Parathyroid adenoma (tissue), 2 donors: ENCODE measurements at regions not wholly inside any gene's neighbourhood (a gene's known extent, or its start where the extent isn't known, plus 50 kb on each side); places are given as distances from the start of the nearest gene placed in this dataset.

Experiments used
- H2AFZ ChIP-seq: fragments of 300-600 bp; sonication (generic); one replicate; pipeline ENCODE4 v1.7.0; 2017; ENCODE audit warnings: antibody characterized with exemption, mild to moderate bottlenecking
- H3K27ac ChIP-seq: fragments of 300-600 bp; sonication (generic); one replicate; pipeline ENCODE4 v1.7.0; 2017
- H3K27me3 ChIP-seq: fragments of 300-600 bp; sonication (generic); one replicate; pipeline ENCODE4 v1.7.0; 2017; ENCODE audit warnings: low read length; ENCODE audit not compliant: control insufficient read depth, insufficient read depth
- H3K36me3 ChIP-seq: fragments of 300-600 bp; sonication (generic); one replicate; pipeline ENCODE4 v1.7.0; 2017; ENCODE audit warnings: low read length; ENCODE audit not compliant: control insufficient read depth, insufficient read depth
- H3K4me1 ChIP-seq: fragments of 300-600 bp; sonication (generic); one replicate; pipeline ENCODE4 v1.7.0; 2017; ENCODE audit warnings: control low read depth
- H3K4me2 ChIP-seq: fragments of 300-600 bp; sonication (generic); one replicate; pipeline ENCODE4 v1.7.0; 2017; ENCODE audit warnings: low read length
- H3K4me3 ChIP-seq: fragments of 300-600 bp; sonication (generic); one replicate; pipeline ENCODE4 v1.7.0; 2017; ENCODE audit warnings: low read depth, low read length
- H3K79me2 ChIP-seq: fragments of 300-600 bp; sonication (generic); one replicate; pipeline ENCODE4 v1.7.0; 2017; ENCODE audit warnings: control low read depth
- H3K9ac ChIP-seq: fragments of 300-600 bp; sonication (generic); one replicate; pipeline ENCODE4 v1.7.0; 2017; ENCODE audit warnings: mild to moderate bottlenecking
- H3K9me3 ChIP-seq: fragments of 300-600 bp; sonication (generic); one replicate; pipeline ENCODE4 v1.7.0; 2017; ENCODE audit warnings: low read length; ENCODE audit not compliant: control insufficient read depth
- TF ChIP-seq, protein P1 (sequence below): fragments of 300-600 bp; sonication (generic); IDR thresholded peaks from one replicate; pipeline ENCODE4 v1.7.0; 2017; ENCODE audit warnings: antibody characterized with exemption, mild to moderate bottlenecking
- donor health status: primary hyperparathyroidism.

DNA sequence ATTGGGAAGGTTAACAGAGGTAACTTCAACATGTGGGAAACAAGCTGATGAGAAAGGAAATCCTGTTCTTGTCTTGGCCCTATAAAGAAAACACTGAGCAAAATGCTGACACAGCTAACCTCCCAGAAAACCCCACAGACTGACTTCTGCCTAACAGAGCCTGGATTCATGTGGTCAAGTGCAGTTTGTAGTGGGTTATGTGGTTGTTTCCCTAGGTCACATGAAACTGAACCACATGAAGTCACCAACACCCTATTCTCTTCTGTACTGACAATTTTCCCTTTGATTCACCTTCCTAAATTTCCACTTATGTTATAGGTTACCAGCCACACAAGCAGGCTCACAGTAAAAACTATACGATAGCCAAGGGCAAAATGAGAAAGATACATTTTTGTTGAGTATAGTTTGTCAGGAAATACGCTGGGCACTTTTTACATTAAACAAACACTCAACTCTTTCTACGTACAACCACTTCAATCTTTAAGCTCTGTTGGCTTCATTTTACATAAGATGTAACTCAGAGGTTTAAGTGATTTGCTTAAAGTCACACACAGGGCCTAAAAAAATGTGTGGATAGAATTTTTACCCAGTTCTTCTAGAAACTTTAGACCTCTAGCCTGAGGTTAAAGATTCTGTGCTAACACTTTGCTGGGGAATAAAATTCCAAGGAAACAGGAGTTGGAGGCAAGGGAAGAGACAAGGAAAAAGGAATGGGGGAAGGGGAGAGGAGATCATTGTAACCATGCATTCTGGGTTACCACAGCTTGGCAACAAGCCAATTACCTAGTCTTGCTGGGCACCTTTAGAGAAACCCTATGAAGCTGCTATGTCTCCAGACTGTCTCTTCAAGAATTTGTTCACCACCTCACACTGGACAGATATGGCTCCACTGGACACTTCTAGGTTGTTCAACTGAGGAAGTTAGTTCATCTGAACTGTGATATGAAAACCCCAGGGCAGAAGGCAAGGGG lies 601.6 kb upstream of the USP24 start:
- no peak overlapping the region for H2AFZ ChIP-seq
- peak overlapping the region; percentile 18 for H3K4me2 ChIP-seq
- H3K27me3 ChIP-seq, result no peaks in the 10 kb centered on the region
- no peak overlapping the region for H3K4me3 ChIP-seq
- TF ChIP-seq, protein P1, sequence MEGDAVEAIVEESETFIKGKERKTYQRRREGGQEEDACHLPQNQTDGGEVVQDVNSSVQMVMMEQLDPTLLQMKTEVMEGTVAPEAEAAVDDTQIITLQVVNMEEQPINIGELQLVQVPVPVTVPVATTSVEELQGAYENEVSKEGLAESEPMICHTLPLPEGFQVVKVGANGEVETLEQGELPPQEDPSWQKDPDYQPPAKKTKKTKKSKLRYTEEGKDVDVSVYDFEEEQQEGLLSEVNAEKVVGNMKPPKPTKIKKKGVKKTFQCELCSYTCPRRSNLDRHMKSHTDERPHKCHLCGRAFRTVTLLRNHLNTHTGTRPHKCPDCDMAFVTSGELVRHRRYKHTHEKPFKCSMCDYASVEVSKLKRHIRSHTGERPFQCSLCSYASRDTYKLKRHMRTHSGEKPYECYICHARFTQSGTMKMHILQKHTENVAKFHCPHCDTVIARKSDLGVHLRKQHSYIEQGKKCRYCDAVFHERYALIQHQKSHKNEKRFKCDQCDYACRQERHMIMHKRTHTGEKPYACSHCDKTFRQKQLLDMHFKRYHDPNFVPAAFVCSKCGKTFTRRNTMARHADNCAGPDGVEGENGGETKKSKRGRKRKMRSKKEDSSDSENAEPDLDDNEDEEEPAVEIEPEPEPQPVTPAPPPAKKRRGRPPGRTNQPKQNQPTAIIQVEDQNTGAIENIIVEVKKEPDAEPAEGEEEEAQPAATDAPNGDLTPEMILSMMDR, result no peak
- no peaks in the 10 kb centered on the region for H3K36me3 ChIP-seq
- no peaks in the 10 kb centered on the region for H3K9me3 ChIP-seq
- H3K4me1 ChIP-seq, result peaks cover 29% of the 10 kb centered on the region
- no peak overlapping the region for H3K27ac ChIP-seq
- no peaks in the 10 kb centered on the region for H3K79me2 ChIP-seq
- no peak overlapping the region for H3K9ac ChIP-seq

DNA sequence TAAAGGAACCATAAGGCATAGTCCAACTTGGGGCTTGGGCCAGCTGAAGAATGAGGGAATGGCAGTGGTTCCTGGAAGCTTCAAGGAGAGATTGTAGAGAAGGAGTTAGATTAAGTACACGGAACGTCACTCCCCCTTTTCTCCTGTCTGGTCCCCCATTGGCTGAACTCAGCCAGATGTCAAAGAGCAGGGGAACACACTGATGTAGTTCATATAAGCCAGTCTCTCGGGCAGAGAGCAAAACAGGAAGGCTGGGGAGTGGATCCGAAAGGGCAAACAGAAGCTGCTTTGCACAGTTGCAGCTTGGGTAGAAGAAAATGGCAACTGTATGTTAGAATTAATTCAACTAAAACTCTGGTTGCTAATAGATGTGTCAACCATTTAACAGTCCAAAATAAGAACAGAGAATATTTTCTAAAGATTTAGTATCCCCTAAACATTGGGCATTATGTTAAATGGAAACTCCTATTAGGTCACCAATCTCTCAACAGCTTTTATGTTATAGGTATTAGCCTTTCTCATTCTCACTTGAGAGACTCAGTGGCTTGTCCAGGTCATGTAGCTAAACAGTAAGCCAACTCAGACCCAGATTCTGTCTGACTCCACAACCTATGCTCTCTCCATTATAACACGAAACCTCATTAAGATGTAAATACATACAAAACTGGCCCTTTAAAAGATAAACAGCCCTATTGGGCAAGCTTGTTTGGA lies 600.7 kb upstream of the USP24 start:
- Histone ChIP-seq H3K36me3 (no peaks in the 10 kb centered on the region), H3K4me2 (peak overlapping the region; percentile 18), H3K4me3 (no peak overlapping the region), H2AFZ (no peak overlapping the region), H3K9ac (no peak overlapping the region), H3K4me1 (peaks cover 25% of the 10 kb centered on the region), H3K79me2 (no peaks in the 10 kb centered on the region), H3K9me3 (no peaks in the 10 kb centered on the region), H3K27me3 (no peaks in the 10 kb centered on the region), H3K27ac (no peak overlapping the region)
- TF ChIP-seq, protein P1, result no peak

DNA sequence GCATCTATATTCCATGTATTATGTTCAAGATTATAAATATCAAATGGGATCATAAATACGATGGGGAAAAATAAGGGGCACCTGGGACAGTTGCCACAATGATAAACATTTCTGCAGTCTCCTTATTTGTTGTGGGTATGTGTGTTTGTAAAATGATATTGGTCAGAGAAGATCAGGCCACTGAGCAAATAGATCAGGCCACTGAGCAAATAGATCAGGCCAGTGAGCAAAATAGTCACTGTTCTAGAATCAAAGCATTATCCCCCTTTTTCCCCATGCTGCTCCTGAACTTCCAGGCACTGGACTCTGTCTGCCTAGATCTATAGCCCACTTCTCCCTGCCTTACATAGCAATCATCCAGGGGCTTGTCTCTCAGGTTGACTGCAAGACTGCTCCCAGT lies 599.8 kb upstream of the USP24 start:
- Histone ChIP-seq H3K27ac (peak overlapping the region; percentile 1), H3K4me3 (no peak overlapping the region), H3K9me3 (no peaks in the 10 kb centered on the region), H2AFZ (no peak overlapping the region), H3K4me2 (no peak overlapping the region), H3K9ac (no peak overlapping the region), H3K36me3 (no peaks in the 10 kb centered on the region), H3K4me1 (peaks cover 25% of the 10 kb centered on the region), H3K79me2 (no peaks in the 10 kb centered on the region), H3K27me3 (no peaks in the 10 kb centered on the region)
- TF ChIP-seq, protein P1, result no peak

DNA sequence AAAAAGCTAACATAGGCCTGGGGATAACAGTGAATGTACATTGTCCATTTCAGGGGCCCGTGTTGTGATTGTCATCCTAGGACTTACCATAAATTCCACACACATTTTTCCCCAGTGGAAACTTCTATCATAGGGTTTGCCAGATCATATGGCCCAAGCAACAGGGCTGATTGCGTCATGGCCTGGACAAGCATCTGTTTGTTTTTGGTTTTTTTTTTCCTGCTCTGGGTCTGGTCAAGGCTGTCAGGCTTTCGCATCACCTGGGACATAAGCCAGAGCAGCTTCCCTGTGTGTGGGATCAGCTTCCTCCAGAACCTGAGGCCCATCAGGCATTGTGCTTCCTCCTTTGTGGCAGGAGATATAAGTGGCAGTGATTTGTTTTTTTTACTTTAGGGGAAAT lies 598.5 kb upstream of the USP24 start:
- Histone ChIP-seq H3K79me2 (no peaks in the 10 kb centered on the region), H3K4me3 (no peak overlapping the region), H2AFZ (no peak overlapping the region), H3K4me1 (peaks cover 25% of the 10 kb centered on the region), H3K4me2 (no peak overlapping the region), H3K9me3 (no peaks in the 10 kb centered on the region), H3K27ac (no peak overlapping the region), H3K36me3 (no peaks in the 10 kb centered on the region), H3K27me3 (no peaks in the 10 kb centered on the region), H3K9ac (no peak overlapping the region)
- TF ChIP-seq, protein P1, result no peak
